ENCODE measurements at regions not wholly inside any gene's neighbourhood (a gene's known extent, or its start where the extent isn't known, plus 50 kb on each side); places are given as distances from the start of the nearest gene placed in this dataset.
"Not testable (repeated sequence)": the region's sequence is repeated elsewhere in the genome, so short reads cannot be mapped to it uniquely, and the experiment has no call there.

GRCh38 chr9:42534325-42534983 lies 351.0 kb downstream of the SPATA31A6 start:
- DNase-seq (ENCODE audit: extremely low spot score, insufficient read length, low read depth); FAIRE-seq: not testable (repeated sequence)

DNA sequence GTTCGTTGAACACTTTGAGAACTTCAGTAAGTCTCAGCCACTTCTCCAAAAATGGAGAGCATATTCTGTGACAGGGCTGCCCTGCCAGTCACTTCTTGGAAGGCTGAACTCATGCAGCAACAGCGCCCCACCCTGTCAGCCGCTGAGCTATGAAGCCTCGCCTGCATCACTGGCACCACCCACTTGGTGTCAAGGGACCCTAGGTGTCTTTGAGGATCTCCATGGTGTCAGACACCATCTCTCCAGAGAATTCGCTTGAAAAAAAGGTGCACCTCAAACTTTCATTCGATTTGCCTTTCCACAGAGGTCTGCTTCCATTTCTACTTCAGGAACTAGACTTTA lies 351.5 kb downstream of the SPATA31A6 start:
- DNase-seq (ENCODE audit: extremely low spot score, insufficient read length, low read depth) = not testable (repeated sequence)
- peak; percentile 21 for FAIRE-seq

DNA sequence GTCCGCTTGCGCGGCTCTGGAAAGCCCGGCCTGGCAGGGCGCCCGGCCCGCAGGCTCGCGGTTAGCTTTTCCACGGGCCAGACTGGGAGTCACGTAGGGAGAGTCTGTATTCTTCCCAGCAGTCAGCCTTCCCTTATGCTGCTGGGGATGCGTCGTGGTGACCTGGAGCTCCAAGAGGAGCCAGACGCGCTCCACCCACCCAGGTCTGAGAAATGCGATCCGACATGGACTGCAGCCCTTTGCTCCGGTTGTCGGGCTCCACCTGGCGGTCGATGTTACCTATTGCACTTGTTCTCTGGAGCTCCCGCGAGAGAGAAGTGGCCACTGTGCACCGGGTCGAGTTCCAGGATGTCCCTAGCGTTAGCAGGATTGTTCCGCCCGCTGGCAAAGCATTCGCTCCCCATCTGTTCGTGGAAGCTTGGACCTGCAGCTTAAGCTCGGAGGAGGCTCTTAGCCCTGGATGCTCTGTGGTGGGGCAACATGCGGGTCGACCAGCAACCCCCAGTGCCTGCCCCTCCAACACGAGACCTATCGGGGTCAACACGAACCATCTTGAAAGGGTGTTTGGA lies 367.4 kb downstream of the SPATA31A6 start:
- not testable (repeated sequence) for DNase-seq (ENCODE audit: extremely low spot score, insufficient read length, low read depth); FAIRE-seq

DNA sequence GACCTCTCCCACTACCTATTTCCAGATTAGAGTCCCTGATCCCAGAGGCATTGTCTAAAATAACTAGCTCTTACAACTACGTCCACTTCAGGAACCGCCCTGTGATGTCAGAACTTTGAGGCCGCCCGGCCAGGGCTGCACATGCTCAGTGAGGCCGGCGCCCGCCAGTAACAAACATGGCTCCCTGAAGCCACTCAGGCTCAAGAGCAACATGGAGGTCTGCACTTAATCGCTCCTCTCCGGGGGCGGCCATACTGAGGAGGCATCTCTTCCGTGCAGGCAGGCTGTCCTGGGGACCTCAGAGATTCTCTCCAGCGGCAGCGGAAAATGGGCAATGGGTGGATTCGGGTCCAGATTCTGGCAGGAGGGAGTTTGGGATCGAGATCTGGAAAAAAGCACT lies 385.1 kb downstream of the SPATA31A6 start:
- not testable (repeated sequence) for FAIRE-seq

GRCh38 chr9:42568942-42569556 lies 385.6 kb downstream of the SPATA31A6 start:
- not testable (repeated sequence) for DNase-seq (ENCODE audit: extremely low spot score, insufficient read length, low read depth); FAIRE-seq

More for the DNA sequence above, 385.1 kb downstream of the SPATA31A6 start:
- DNase-seq (ENCODE audit: extremely low spot score, insufficient read length, low read depth) = not testable (repeated sequence)

GRCh38 chr9:42577851-42578250 lies 394.4 kb downstream of the SPATA31A6 start:
- DNase-seq (ENCODE audit: extremely low spot score, insufficient read length, low read depth); FAIRE-seq: not testable (repeated sequence)

All from GM18507 (cell line).